UCSD-AML1 (cell line): ENCODE measurements at regions not wholly inside any gene's neighbourhood (a gene's known extent, or its start where the extent isn't known, plus 50 kb on each side); places are given as distances from the start of the nearest gene placed in this dataset.
"Not testable (repeated sequence)": the region's sequence is repeated elsewhere in the genome, so short reads cannot be mapped to it uniquely, and the experiment has no call there.

Experiments
- DNase-seq: peaks from one replicate; lab custom pipeline; 2025; ENCODE audit not compliant: unreplicated experiment; lab: John Stamatoyannopoulos, UW

DNA sequence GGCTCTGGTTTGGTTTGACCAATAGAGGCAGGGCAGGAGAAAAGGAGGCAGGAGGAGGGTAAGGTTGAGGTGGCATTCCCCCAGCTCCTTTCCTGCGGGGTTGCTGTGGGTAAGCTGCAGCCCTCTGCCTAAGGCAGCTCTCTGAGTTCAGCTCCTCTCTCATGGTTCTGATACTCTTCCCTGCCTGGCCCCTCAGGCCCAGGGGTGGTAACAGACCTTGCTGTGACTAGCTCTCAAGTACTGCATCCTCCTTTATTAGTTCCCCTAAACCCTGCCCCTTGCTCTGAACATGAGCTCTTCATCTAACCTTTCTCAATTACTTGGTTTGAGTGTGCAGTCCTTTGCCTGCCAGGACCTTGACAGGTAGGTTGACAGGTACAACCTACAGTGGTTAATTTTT, 205.5 kb downstream of the SLC4A3 start:
- no peak for DNase-seq

DNA sequence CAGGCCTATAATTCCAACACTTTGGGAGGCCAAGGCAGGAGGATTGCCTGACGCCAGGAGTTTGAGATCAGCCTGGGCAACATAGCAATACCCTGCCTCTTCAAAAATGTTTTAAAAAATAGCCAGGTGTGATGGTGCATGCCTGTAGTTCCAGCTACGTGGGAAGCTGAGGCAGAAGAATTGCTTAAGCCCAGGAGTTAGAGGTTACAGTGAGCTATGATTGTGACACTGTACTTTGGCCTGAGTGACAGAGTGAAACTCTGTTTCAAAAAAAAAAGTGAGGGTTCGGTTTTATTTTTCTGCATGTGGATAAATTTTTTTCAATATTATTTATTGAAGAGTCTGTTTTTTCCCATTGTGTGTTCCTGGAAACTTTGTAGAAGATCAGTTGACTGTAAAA, 208.1 kb downstream of the SLC4A3 start:
- DNase-seq = no peak

GRCh38 chr2:219836647-219837177, 209.3 kb downstream of the SLC4A3 start:
- DNase-seq = no peak

DNA sequence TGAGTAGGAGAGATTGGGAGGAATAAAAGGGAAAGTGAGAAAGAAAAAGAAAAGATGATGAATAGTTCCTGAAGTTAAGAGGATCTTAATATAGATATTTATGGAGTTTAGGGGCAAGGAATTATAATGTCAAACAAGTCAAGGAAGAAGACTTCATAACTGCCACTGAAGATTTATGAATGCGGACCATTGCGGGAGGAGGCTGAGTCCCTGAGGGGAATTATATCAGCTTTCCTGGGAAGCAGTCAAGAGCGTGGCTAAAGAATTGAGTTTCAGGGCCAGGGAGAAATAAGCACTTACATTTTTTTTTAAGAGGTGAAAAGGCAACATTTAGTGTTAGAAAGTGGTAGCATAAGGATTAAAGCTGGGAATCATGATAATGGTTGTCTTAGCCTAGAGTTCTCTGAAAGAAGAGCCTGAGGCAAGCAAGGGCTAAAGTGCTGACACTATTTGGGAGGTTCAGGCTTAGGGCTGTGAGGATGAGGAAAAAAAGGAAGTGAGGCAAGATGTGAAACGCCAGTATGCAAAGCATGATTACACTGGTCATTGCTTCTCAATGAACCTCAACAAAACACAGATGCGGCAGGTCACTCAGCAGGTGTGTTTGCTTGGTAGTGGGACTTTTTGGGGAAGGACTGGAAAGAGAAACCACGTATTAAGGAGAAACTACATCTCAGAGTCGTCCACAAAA, 217.1 kb downstream of the SLC4A3 start:
- no peak for DNase-seq

GRCh38 chr2:219848882-219849281, 221.5 kb downstream of the SLC4A3 start:
- DNase-seq = no peak

GRCh38 chr2:219851169-219851568, 223.7 kb downstream of the SLC4A3 start:
- no peak for DNase-seq

DNA sequence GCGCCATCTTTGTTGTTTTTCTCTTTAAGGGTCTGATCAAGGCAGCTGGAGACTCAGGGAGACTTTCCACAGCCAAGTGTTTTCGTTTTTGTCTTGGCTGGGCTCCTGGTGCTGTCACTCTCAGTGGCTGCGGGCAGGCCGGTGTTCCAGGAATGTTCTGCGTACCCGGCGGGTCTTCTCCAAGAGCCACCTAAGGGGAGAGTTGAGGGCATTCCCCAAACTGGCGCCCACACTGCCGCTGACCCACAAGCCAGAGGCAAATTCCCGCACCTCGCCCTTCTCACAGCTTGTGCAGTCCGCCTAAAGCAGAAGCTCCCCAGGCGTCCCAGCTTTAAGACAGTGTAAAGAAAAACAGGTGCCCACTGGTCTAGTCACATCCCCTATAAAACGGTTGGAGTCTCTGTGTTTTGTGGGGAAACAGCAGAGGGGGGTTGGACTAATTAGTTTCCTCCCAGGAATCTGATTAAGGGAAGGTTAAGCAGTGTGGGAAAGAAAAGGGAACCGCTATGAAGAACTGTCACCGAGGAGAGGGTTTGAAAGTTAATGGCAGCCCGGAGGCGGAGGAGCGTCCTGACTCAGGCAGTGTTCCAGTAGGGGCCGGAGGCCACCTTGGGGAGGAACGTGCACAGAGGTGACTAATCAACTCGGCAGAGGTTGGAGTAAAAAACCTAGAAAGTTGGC, 224.5 kb downstream of the SLC4A3 start:
- no peak for DNase-seq

- no peak for DNase-seq
These were observed 225.2 kb downstream of the SLC4A3 start for GRCh38 chr2:219852626-219853025.

DNA sequence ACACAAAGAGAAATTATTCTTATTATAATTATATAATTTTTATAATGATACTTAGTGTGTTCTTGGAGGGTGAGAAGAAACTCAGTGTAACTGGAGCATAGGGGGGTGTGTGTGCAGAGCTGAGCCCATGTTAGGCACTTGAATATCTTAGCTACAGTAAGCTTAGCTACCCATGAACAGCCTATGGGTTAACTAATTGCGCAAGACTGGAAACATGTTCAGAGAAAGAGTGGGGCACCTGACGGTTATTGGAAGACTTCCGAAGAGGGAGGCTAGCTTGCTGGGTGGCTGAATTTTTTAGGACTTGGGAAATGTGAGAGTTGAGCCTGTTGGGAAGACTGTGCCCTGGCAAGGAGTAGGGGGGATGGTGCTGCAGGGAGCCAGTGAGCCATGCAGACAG, 229.2 kb downstream of the SLC4A3 start:
- no peak for DNase-seq

DNA sequence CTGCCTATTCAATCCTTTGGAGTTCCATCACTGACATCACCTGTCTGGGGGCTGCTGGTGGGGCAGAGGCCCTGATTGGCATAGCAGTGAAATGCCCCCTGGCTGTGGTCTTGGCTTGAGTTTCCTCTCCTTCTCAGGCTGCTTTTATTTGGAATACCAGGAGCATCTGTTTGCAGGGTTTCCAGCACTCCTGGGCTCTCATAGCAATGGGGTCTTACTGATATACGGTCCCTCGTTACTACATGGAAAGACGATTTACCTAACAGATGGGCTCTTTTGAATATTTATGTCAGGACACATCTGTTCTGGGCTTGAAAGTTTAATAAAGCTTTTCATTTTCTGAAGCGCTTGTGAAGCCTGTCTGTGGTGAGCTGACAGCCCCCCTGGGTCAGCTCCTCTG, 230.3 kb downstream of the SLC4A3 start:
- no peak for DNase-seq

DNA sequence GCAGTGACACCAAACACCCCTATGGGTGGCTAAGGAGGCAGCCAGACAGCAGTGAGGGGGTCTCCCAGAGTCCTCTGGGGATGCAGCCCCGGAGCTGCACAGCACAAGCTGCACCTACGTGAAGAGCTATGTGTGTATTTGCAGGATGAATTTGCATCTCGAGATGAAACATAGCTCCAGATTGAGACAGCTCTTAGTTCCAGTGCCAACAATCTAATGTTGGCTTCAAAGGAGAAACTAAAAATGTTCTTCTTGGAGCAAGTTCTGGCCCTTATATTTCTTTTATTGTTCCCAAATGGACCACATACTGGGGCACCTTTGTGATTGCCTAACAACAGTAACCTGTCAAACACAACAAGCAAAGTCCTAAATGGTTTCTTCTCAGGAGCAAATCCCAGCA, 233.9 kb downstream of the SLC4A3 start:
- DNase-seq = no peak

DNA sequence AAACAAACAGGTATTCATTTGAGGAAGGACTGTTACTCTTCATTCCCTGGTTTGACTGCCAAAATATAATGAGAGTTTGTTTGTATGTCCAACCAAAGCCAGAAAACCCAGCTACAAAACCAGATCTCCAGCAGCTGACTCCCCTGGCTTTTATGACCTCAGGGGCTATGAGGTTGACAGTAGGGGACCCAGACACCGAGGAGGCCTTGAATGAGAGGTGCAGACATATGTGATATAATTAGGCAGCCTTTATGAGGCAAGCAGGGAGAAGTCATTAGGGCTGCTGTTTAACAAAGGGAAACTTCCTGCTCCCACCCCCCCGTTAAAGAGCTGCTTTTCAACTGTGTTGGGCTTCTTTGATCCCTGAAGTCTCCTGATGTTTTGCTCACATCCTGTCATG, 236.7 kb downstream of the SLC4A3 start:
- DNase-seq = no peak

GRCh38 chr2:219868635-219869034, 241.2 kb downstream of the SLC4A3 start:
- no peak for DNase-seq

- DNase-seq = no peak
These were observed 242.6 kb downstream of the SLC4A3 start for GRCh38 chr2:219870041-219870440.

DNA sequence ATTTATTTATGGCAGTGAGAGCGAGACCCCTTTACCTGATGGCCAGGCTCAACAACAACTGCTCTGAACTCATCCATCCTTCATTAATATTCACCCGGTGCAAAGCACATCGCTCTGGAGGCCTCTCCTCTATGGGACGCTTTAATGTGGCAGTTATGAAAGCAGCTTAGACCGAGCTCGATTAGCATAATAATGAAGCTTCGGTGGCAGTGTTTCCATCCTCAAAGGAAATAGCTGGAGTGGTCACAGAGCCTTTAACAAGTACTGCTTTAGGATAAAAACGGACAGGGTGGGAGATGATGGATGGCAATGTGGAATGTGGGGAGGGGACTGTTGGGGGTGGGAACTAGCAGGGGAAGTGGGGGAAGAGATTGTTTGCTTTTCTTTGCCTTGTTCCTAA, 243.9 kb downstream of the SLC4A3 start:
- DNase-seq = no peak

DNA sequence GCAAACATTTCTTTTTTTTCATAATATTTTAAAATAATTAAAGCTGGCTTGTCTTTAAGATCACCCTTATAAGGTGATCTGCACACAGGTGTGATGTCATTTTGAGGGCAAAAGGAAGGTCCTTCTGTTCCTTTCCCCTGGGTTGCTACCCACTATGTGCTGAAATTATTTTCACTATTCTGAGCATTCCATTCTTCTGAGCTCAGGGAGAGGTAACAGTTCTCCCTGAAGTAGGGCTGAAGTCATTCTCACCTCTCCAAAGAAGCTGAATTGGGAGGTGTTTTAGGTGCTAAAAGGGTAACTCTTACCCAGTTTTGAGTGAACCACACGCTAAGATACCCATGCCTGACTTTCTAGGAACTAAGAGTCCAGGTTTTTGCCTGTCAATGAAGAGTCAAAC, 247.6 kb downstream of the SLC4A3 start:
- DNase-seq = no peak

- DNase-seq = not testable (repeated sequence)
These were observed 248.6 kb downstream of the SLC4A3 start for GRCh38 chr2:219875986-219876385.

GRCh38 chr2:219876931-219877330, 249.5 kb downstream of the SLC4A3 start:
- no peak for DNase-seq

DNA sequence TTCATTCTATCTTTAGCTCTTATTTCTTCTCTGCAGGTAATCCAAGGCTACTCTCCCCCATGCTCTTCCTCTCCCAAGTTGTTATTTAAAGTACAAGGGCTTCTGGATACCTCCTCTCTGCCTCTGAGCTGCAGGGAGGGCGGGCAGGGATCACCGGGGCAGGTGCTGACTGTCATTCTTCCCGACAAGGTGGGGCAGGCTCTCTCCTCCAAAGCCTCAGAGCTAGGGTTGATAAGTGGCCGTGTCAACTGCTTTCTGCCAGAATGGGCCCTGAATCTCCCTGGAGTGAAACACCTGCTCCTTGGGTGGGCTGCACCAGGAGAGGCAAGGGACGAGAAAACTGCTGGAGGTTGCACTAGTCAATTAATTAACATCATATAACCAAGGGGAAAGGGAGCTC, 250.3 kb downstream of the SLC4A3 start:
- DNase-seq = no peak

DNA sequence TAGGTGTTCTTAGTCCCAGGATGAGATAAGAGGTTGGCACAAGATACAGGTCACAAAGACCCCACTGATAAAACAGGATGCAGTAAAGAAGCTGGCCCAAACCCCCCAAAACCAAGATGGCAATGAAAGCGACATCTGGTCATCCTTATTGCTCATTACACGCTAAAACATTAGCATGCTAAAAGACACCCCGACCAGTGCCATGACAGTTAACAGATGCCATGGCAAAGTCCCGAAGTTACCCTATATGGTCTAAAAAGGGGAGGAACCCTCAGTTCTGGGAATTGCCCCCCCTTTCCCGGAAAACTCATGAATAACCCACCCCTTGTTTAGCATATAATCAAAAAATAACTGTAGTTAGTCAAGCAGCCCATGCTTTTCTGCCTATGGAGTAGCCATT, 251.1 kb downstream of the SLC4A3 start:
- DNase-seq = no peak

DNA sequence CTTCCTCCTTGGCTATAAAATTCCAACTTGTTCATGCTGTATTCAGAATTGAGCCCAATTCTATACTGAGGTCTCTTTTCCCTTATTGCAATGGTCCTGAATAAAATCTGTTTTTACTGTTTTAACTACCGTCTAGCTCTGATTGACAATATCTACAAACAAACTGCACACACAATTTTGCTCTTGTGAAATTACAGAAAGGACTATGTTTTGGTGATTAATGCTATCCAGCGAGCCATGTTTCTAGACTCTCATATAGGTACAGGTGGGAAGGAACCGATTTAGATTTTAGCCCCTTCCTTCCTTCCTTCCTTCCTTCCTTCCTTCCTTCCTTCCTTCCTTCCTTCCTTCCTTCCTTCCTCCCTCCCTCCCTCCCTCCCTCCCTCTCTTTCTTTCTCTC, 254.4 kb downstream of the SLC4A3 start:
- DNase-seq = no peak

DNA sequence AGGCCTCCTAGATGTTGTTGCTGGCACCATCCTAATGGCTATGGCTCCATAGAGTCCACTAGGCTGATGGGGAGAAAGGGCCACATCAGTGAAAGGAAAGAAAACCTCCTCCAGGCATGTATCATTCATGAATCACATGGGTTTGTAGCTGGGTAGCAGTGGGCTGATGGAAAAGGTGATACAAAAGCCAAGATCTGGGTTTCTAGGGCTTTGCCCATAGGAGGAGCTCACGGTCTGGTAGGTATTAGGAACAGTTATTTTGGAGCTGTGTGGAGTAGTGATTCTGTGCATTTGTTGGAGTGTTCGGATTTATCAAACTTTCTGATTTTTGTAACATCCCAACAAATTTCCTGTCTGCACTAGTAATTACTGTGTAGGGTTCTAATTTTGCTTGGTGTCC, 259.2 kb downstream of the SLC4A3 start:
- no peak for DNase-seq

DNA sequence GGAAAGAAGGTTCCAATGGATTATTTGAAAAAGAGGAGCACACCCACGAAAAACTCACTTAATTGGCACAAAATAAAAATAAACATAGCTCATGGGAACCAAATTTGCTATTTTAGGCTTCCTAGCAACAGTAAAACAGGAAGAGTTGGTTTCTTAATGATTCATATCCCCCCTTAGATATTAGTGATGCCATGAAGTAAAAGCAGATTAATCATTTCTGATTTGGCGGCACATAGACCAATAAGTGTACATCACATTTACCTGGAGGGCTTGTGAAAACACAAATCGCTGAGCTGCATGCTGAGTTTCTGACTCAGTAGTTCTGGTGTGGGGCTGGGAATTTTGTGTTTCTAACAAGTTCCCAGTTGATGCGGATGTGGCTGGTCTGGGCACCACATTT, 260.4 kb downstream of the SLC4A3 start:
- no peak for DNase-seq
